Astrocyte of the cerebellum (primary cell): ENCODE measurements at regions not wholly inside any gene's neighbourhood (a gene's known extent, or its start where the extent isn't known, plus 50 kb on each side); places are given as distances from the start of the nearest gene placed in this dataset.

Experiments
- DNase-seq: peaks from one replicate; pipeline ENCODE4 v3.0.0-alpha.2; 2011; ENCODE audit warnings: low read depth
- H3K4me3 ChIP-seq: 2 replicates; pipeline ENCODE4 v1.5.1; 2011; ENCODE audit warnings: mild to moderate bottlenecking, low read depth, low read length, moderate library complexity
- in situ Hi-C: cut with HindIII; loops from 2 replicates; pipeline ENCODE4 v1.10.0; 2017; ENCODE audit warnings: low sequenced_read_pairs
- TF ChIP-seq, protein P1 (sequence below): IDR thresholded peaks from 2 replicates; pipeline ENCODE4 v1.5.1; 2012; ENCODE audit warnings: low read length, low read depth, moderate library complexity, mild to moderate bottlenecking; ENCODE audit errors: missing control alignments

DNA sequence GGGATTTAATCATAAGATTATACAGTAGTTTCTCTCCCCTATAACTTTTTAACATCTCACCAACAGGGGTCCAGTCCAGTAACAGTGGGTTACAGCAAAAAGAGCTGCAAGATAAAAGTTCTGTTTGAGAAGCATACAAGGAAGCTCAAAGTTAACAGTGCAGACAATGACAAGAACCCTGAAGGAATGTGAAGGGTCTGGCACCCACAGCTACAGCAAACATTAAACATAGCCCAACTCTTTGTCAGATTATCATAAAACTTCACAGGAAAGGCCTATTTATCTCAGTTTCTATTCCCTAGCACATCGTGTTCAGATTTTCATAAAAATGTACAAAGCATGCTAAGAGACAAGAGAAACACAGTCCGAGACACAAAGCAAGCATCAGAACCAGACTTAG is 309.4 kb downstream of the DIRAS2 start:
- in situ Hi-C loops = no loop called here
- TF ChIP-seq, protein P1, sequence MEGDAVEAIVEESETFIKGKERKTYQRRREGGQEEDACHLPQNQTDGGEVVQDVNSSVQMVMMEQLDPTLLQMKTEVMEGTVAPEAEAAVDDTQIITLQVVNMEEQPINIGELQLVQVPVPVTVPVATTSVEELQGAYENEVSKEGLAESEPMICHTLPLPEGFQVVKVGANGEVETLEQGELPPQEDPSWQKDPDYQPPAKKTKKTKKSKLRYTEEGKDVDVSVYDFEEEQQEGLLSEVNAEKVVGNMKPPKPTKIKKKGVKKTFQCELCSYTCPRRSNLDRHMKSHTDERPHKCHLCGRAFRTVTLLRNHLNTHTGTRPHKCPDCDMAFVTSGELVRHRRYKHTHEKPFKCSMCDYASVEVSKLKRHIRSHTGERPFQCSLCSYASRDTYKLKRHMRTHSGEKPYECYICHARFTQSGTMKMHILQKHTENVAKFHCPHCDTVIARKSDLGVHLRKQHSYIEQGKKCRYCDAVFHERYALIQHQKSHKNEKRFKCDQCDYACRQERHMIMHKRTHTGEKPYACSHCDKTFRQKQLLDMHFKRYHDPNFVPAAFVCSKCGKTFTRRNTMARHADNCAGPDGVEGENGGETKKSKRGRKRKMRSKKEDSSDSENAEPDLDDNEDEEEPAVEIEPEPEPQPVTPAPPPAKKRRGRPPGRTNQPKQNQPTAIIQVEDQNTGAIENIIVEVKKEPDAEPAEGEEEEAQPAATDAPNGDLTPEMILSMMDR = no peak
- no peak for DNase-seq

GRCh38 chr9:90340421-90340820 is 302.2 kb downstream of the DIRAS2 start:
- in situ Hi-C loops = no loop called here
- TF ChIP-seq, protein P1 = no peak
- H3K4me3 ChIP-seq = no peak overlapping the region
- peak; percentile 41 for DNase-seq

More for the DNA sequence above, 309.4 kb downstream of the DIRAS2 start:
- no peak overlapping the region for H3K4me3 ChIP-seq

DNA sequence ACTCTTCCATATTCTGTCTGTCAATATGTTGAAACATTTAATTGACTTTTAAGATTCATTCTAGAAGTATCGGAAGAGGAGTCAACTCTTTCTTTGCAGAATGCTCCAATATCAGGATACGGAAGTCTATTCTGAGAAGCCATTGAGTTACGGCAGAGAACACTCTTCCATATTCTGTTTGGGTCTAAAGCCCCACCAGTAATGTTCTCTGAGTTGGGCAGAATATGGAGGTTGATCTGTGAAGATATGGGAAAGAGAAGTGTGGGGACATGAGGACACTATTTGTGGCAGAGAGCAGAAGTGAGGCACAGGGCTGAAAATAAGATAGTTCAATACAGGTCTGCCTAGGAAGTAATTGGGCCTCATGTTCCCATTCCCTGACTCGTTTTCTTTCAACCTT is 300.0 kb downstream of the DIRAS2 start:
- no peak overlapping the region for H3K4me3 ChIP-seq
- in situ Hi-C loops = no loop called here
- TF ChIP-seq, protein P1 = no peak
- DNase-seq = no peak

DNA sequence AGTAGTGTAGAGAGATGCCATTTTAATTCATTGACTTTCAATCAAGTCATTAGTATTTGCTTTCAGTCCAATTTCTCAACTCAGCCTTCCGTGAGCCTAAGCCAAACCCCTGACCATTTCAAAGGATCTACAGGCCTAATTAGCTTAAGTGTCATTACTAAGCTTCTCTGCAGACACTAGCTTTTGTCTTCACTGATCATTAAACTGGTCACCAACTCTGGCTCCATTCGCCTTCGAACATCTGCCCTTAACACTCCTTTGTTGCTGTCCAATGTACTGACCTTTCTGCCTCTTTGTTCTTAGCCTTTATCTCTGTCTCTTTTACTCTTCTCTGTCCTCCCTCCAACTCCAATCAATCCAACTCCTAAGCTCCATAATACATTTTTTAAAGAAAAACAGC is 299.3 kb downstream of the DIRAS2 start:
- TF ChIP-seq, protein P1 = no peak
- H3K4me3 ChIP-seq = no peak overlapping the region
- in situ Hi-C loops = no loop called here
- no peak for DNase-seq

- H3K4me3 ChIP-seq = no peak overlapping the region
- in situ Hi-C loops = no loop called here
- TF ChIP-seq, protein P1 = no peak
- peak; percentile 69 for DNase-seq
Measured at GRCh38 chr9:90343991-90344390, 298.6 kb downstream of the DIRAS2 start.

GRCh38 chr9:90365666-90366065 is 277.0 kb downstream of the DIRAS2 start:
- DNase-seq = no peak
- in situ Hi-C loops = no loop called here
- TF ChIP-seq, protein P1 = no peak
- no peak overlapping the region for H3K4me3 ChIP-seq

DNA sequence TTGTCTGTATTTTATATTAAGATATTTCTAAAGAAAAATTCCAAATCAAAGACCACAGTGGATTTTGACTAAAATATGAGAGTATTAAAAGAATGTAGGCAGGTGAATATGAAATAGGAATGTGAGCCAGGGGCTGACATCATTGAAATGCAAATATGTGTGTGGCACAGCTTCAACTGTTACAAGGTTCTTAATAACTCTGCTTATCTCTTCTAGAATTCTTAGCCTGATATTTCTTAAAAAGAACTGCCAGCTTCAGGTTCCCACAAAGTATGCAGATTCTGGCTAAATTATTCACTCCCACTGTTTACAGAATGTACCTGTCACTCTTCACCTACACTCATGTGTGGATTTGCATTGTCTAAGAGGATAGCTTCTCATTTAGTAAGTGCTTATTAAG is 274.4 kb downstream of the DIRAS2 start:
- in situ Hi-C loops = no loop called here
- no peak for DNase-seq
- H3K4me3 ChIP-seq = no peak overlapping the region
- TF ChIP-seq, protein P1 = no peak
